K562 (cell line): ENCODE measurements at regions not wholly inside any gene's neighbourhood (a gene's known extent, or its start where the extent isn't known, plus 50 kb on each side); places are given as distances from the start of the nearest gene placed in this dataset.

Source experiments
- BMI1 ChIP-seq: fragments of 150-350 bp; IDR thresholded peaks from 2 replicates; pipeline ENCODE4 v1.6.1; 2014; ENCODE audit warnings: low read length
- CCNT2 ChIP-seq: IDR thresholded peaks from 2 replicates; pipeline ENCODE4 v1.6.1; 2011; ENCODE audit warnings: borderline replicate concordance, low read depth, mild to moderate bottlenecking, moderate library complexity, mixed read lengths, low read length; ENCODE audit not compliant: insufficient read length; ENCODE audit errors: extremely low read depth
- EP300 ChIP-seq: IDR thresholded peaks from 2 replicates; pipeline ENCODE4 v1.6.1; 2012; ENCODE audit warnings: low read length, improper control_type of control experiment
- HMGN3 ChIP-seq: IDR thresholded peaks from 2 replicates; pipeline ENCODE4 v1.6.1; 2011; ENCODE audit warnings: borderline replicate concordance, low read depth, mild to moderate bottlenecking, mixed read lengths, low read length; ENCODE audit not compliant: insufficient read length; ENCODE audit errors: extremely low read depth
- MAZ ChIP-seq, 2 experiments: fragments of 450-650 bp in 1 of 2; sonication (generic) in 1 of 2; formaldehyde crosslinking; IDR thresholded peaks in 1 of 2; conservative IDR thresholded peaks in 1 of 2; 2 replicates each; pipeline versions ENCODE4 v1.4.0 to v1.5.0; 2020; ENCODE audit warnings: mild to moderate bottlenecking in 1 of 2, missing genetic modification reagents in 1 of 2
- MTA2 ChIP-seq: fragments of 450-650 bp; IDR thresholded peaks from 2 replicates; pipeline ENCODE4 v1.6.1; 2016; ENCODE audit warnings: low read depth
- NCOA1 ChIP-seq: fragments of 450-650 bp; IDR thresholded peaks from 2 replicates; pipeline ENCODE4 v1.6.1; 2016; ENCODE audit warnings: low read depth
- PPARD ChIP-seq: fragments of 250-450 bp; sonication (Bioruptor Pico); IDR thresholded peaks from 2 replicates; pipeline ENCODE4 v1.8.0; 2022; ENCODE audit warnings: inconsistent platforms, mild to moderate bottlenecking, moderate library complexity
- RBM22 ChIP-seq: fragments of 200-400 bp; formaldehyde crosslinking; IDR thresholded peaks from 2 replicates; pipeline ENCODE4 v1.6.1; 2018; ENCODE audit warnings: low read length, low read depth; ENCODE audit not compliant: poor library complexity, severe bottlenecking
- SREBF2 ChIP-seq: sonication (generic); formaldehyde crosslinking; IDR thresholded peaks from 2 replicates; pipeline ENCODE4 v1.4.0; 2020; ENCODE audit warnings: mild to moderate bottlenecking, missing genetic modification reagents
- SRSF9 ChIP-seq: fragments of 200-400 bp; formaldehyde crosslinking; IDR thresholded peaks from 2 replicates; pipeline ENCODE4 v1.6.1; 2017; ENCODE audit warnings: low read depth, low read length, borderline replicate concordance
- ZFP91 ChIP-seq: sonication (generic); formaldehyde crosslinking; IDR thresholded peaks from 2 replicates; pipeline ENCODE4 v1.8.0; 2022; ENCODE audit warnings: mild to moderate bottlenecking, missing genetic modification reagents
- ZNF134 ChIP-seq: fragments of 250-450 bp; sonication (Bioruptor Pico); conservative IDR thresholded peaks from 2 replicates; pipeline ENCODE4 v1.4.0; 2020
- TF ChIP-seq, protein P1 (sequence below): fragments of 200-600 bp; sonication (generic); IDR thresholded peaks from one replicate; pipeline ENCODE4 v1.6.1; 2012; ENCODE audit warnings: mild to moderate bottlenecking, low read depth, low read length, inconsistent platforms
- TF ChIP-seq, protein P2 (sequence below): fragments of 250-450 bp; sonication (Bioruptor Pico); IDR thresholded peaks from 2 replicates; pipeline ENCODE4 v1.8.0; 2022; ENCODE audit warnings: moderate library complexity, mild to moderate bottlenecking, inconsistent platforms

- TF ChIP-seq, protein P1, sequence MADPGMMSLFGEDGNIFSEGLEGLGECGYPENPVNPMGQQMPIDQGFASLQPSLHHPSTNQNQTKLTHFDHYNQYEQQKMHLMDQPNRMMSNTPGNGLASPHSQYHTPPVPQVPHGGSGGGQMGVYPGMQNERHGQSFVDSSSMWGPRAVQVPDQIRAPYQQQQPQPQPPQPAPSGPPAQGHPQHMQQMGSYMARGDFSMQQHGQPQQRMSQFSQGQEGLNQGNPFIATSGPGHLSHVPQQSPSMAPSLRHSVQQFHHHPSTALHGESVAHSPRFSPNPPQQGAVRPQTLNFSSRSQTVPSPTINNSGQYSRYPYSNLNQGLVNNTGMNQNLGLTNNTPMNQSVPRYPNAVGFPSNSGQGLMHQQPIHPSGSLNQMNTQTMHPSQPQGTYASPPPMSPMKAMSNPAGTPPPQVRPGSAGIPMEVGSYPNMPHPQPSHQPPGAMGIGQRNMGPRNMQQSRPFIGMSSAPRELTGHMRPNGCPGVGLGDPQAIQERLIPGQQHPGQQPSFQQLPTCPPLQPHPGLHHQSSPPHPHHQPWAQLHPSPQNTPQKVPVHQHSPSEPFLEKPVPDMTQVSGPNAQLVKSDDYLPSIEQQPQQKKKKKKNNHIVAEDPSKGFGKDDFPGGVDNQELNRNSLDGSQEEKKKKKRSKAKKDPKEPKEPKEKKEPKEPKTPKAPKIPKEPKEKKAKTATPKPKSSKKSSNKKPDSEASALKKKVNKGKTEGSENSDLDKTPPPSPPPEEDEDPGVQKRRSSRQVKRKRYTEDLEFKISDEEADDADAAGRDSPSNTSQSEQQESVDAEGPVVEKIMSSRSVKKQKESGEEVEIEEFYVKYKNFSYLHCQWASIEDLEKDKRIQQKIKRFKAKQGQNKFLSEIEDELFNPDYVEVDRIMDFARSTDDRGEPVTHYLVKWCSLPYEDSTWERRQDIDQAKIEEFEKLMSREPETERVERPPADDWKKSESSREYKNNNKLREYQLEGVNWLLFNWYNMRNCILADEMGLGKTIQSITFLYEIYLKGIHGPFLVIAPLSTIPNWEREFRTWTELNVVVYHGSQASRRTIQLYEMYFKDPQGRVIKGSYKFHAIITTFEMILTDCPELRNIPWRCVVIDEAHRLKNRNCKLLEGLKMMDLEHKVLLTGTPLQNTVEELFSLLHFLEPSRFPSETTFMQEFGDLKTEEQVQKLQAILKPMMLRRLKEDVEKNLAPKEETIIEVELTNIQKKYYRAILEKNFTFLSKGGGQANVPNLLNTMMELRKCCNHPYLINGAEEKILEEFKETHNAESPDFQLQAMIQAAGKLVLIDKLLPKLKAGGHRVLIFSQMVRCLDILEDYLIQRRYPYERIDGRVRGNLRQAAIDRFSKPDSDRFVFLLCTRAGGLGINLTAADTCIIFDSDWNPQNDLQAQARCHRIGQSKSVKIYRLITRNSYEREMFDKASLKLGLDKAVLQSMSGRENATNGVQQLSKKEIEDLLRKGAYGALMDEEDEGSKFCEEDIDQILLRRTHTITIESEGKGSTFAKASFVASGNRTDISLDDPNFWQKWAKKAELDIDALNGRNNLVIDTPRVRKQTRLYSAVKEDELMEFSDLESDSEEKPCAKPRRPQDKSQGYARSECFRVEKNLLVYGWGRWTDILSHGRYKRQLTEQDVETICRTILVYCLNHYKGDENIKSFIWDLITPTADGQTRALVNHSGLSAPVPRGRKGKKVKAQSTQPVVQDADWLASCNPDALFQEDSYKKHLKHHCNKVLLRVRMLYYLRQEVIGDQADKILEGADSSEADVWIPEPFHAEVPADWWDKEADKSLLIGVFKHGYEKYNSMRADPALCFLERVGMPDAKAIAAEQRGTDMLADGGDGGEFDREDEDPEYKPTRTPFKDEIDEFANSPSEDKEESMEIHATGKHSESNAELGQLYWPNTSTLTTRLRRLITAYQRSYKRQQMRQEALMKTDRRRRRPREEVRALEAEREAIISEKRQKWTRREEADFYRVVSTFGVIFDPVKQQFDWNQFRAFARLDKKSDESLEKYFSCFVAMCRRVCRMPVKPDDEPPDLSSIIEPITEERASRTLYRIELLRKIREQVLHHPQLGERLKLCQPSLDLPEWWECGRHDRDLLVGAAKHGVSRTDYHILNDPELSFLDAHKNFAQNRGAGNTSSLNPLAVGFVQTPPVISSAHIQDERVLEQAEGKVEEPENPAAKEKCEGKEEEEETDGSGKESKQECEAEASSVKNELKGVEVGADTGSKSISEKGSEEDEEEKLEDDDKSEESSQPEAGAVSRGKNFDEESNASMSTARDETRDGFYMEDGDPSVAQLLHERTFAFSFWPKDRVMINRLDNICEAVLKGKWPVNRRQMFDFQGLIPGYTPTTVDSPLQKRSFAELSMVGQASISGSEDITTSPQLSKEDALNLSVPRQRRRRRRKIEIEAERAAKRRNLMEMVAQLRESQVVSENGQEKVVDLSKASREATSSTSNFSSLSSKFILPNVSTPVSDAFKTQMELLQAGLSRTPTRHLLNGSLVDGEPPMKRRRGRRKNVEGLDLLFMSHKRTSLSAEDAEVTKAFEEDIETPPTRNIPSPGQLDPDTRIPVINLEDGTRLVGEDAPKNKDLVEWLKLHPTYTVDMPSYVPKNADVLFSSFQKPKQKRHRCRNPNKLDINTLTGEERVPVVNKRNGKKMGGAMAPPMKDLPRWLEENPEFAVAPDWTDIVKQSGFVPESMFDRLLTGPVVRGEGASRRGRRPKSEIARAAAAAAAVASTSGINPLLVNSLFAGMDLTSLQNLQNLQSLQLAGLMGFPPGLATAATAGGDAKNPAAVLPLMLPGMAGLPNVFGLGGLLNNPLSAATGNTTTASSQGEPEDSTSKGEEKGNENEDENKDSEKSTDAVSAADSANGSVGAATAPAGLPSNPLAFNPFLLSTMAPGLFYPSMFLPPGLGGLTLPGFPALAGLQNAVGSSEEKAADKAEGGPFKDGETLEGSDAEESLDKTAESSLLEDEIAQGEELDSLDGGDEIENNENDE: no peak
- no peak for TF ChIP-seq HMGN3
- TF ChIP-seq MTA2: peak; percentile 91
- no peak for TF ChIP-seq SRSF9
- no peak for TF ChIP-seq BMI1
- TF ChIP-seq PPARD (CRISPR knock-in tag): no peak
- no peak for TF ChIP-seq SREBF2 (CRISPR knock-in tag)
- TF ChIP-seq ZFP91 (CRISPR knock-in tag): no peak
- no peak for TF ChIP-seq ZNF134 (CRISPR knock-in tag)
- TF ChIP-seq MAZ (CRISPR knock-in tag; conservative IDR thresholded peaks at IDR 0.05 in 1 of 2, IDR thresholded peaks at IDR 0.05 in 1 of 2): 0 out of 4 replicates have a peak, but pooled peaks of 1 of the 2 experiments have one; percentile 18
- no peak for TF ChIP-seq NCOA1
- TF ChIP-seq EP300: peak; percentile 83
- no peak for TF ChIP-seq RBM22
- TF ChIP-seq, protein P2, sequence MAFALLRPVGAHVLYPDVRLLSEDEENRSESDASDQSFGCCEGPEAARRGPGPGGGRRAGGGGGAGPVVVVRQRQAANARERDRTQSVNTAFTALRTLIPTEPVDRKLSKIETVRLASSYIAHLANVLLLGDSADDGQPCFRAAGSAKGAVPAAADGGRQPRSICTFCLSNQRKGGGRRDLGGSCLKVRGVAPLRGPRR (CRISPR knock-in tag): no peak
- peak; percentile 74 for TF ChIP-seq CCNT2
Observed at GRCh38 chr2:217077831-217078407, 218.1 kb upstream of the TNP1 start (continued).
